Osteocyte (in vitro differentiated cells): ENCODE measurements at regions not wholly inside any gene's neighbourhood (a gene's known extent, or its start where the extent isn't known, plus 50 kb on each side); places are given as distances from the start of the nearest gene placed in this dataset.

Source experiments
- DNase-seq: peaks from one replicate; pipeline ENCODE4 v3.0.0; 2021; ENCODE audit warnings: mixed read lengths; ENCODE audit not compliant: unreplicated experiment; ENCODE audit errors: extremely low spot score
- H3K27ac Mint-ChIP-seq: one replicate; pipeline ENCODE4 v1.8.0; 2021; ENCODE audit warnings: mild to moderate bottlenecking, mixed read lengths; ENCODE audit not compliant: unreplicated experiment
- H3K27me3 Mint-ChIP-seq: one replicate; pipeline ENCODE4 v1.8.0; 2021; ENCODE audit warnings: mixed read lengths; ENCODE audit not compliant: unreplicated experiment
- H3K36me3 Mint-ChIP-seq: one replicate; pipeline ENCODE4 v1.8.0; 2021; ENCODE audit warnings: mixed read lengths; ENCODE audit not compliant: unreplicated experiment
- H3K4me1 Mint-ChIP-seq: one replicate; pipeline ENCODE4 v1.8.0; 2021; ENCODE audit warnings: mixed read lengths; ENCODE audit not compliant: unreplicated experiment
- H3K4me3 Mint-ChIP-seq: one replicate; pipeline ENCODE4 v1.8.0; 2021; ENCODE audit warnings: mild to moderate bottlenecking, moderate library complexity, mixed read lengths; ENCODE audit not compliant: unreplicated experiment
- H3K9me3 Mint-ChIP-seq: one replicate; pipeline ENCODE4 v1.8.0; 2021; ENCODE audit warnings: mixed read lengths; ENCODE audit not compliant: unreplicated experiment
- TF ChIP-seq, protein P1 (sequence below): fragments of 200-600 bp; sonication (generic); IDR thresholded peaks from 2 replicates; pipeline ENCODE4 v1.5.0; 2021; ENCODE audit warnings: antibody characterized with exemption, mild to moderate bottlenecking, moderate library complexity

DNA sequence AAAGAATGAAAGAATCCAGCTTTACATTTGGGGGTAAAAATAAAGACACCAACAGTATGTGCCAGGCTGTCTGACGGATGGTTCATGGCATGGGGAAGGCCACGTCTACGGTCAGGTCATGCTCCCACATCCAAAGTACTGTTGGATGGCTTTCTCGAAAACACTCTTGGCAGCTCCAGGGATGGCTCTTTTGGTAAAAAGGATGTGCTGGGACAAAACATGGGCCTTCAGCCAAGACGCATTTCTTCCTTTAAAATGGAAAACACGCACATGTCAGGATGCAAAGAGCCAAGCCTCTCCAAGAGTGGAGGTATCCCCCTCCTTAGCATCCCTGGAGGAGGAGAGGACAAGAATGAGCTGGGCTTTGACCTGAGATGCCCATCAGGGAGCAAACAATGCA, 376.5 kb upstream of the KLHL29 start:
- Mint-ChIP-seq H3K4me3 (no peak overlapping the region), H3K9me3 (peaks cover 8% of the 10 kb centered on the region), H3K36me3 (no peaks in the 10 kb centered on the region), H3K4me1 (no peaks in the 10 kb centered on the region), H3K27me3 (no peaks in the 10 kb centered on the region), H3K27ac (no peak overlapping the region)
- peak; percentile 19 for DNase-seq
- TF ChIP-seq, protein P1, sequence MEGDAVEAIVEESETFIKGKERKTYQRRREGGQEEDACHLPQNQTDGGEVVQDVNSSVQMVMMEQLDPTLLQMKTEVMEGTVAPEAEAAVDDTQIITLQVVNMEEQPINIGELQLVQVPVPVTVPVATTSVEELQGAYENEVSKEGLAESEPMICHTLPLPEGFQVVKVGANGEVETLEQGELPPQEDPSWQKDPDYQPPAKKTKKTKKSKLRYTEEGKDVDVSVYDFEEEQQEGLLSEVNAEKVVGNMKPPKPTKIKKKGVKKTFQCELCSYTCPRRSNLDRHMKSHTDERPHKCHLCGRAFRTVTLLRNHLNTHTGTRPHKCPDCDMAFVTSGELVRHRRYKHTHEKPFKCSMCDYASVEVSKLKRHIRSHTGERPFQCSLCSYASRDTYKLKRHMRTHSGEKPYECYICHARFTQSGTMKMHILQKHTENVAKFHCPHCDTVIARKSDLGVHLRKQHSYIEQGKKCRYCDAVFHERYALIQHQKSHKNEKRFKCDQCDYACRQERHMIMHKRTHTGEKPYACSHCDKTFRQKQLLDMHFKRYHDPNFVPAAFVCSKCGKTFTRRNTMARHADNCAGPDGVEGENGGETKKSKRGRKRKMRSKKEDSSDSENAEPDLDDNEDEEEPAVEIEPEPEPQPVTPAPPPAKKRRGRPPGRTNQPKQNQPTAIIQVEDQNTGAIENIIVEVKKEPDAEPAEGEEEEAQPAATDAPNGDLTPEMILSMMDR = no peak

DNA sequence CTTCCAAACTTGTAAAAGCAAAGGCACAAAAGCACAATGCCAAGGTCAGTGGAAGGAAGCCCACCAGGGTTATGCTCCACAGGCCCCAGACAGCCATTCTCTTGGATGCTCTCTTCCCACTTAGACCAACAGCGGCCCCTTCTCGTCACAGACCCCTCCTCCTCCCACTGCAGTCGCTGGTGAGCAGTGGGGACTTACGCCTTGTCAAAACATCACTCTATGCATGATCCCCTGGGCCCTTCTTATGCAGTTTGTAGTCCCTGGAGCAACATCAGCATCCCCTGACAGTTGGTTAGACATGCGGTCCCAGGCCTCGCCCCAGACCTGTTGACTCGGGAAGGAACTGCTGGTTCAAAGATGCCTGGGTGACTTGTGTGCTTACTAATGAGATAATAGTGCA, 376.0 kb upstream of the KLHL29 start:
- H3K9me3 Mint-ChIP-seq = peaks cover 8% of the 10 kb centered on the region
- no peaks in the 10 kb centered on the region for H3K27me3 Mint-ChIP-seq
- H3K4me1 Mint-ChIP-seq = no peaks in the 10 kb centered on the region
- TF ChIP-seq, protein P1 = no peak
- H3K27ac Mint-ChIP-seq = no peak overlapping the region
- peak; percentile 69 for DNase-seq
- no peak overlapping the region for H3K4me3 Mint-ChIP-seq
- H3K36me3 Mint-ChIP-seq = no peaks in the 10 kb centered on the region

DNA sequence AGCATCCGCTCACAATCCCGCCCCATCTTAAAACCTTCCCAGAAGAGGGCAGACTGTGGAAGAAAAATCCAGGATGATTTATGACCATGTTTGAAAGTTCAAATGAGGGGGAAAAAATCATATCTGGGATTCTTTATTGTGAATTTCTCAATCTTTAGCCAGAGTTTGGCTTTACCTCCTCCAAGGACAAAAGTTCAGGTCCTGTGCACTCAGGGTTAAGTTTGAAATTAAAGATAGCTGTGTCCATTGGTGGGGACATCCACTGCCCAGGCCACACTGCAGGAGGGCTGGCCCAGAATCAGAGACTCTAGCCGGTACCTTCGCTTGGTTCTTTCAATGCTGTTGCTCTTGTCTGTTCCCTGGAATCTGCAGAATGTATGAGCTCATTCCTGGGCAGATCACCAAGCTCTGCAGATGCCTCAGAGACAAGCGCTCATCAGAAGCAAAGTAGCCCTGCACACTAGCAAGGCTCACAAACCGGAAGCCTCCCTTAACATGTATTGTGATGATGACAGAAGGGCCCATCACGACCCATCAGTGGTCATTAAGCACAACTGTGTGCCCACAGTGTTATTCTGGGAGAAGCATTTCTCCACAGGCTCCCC, 375.3 kb upstream of the KLHL29 start:
- TF ChIP-seq, protein P1 = no peak
- no peak overlapping the region for H3K4me3 Mint-ChIP-seq
- no peaks in the 10 kb centered on the region for H3K27me3 Mint-ChIP-seq
- H3K9me3 Mint-ChIP-seq = peaks cover 8% of the 10 kb centered on the region
- no peaks in the 10 kb centered on the region for H3K36me3 Mint-ChIP-seq
- H3K4me1 Mint-ChIP-seq = no peaks in the 10 kb centered on the region
- no peak overlapping the region for H3K27ac Mint-ChIP-seq
- DNase-seq = peak; percentile 62

DNA sequence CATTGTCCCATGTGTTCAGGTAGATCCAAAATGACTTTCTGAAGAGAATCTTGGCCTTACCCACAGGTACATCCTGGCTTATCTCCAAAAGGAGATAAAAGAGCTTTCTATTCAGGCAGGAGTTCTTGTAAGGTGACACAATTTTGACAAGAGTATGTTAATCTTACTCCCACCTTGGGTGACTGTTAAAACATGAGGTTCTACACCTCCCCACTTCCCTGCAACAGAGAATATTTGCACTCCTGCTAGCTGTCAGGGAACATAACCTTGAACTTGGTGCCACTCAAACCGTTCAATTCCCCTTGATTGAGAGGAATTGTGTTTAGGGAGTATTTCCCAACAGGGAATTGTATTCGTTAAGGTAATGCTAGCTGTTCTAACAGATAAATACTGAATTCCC, 372.5 kb upstream of the KLHL29 start:
- no peak overlapping the region for H3K27ac Mint-ChIP-seq
- no peak overlapping the region for H3K4me3 Mint-ChIP-seq
- peak; percentile 5 for DNase-seq
- no peaks in the 10 kb centered on the region for H3K4me1 Mint-ChIP-seq
- peaks cover under 1% of the 10 kb centered on the region for H3K9me3 Mint-ChIP-seq
- no peaks in the 10 kb centered on the region for H3K36me3 Mint-ChIP-seq
- TF ChIP-seq, protein P1 = no peak
- H3K27me3 Mint-ChIP-seq = no peaks in the 10 kb centered on the region

DNA sequence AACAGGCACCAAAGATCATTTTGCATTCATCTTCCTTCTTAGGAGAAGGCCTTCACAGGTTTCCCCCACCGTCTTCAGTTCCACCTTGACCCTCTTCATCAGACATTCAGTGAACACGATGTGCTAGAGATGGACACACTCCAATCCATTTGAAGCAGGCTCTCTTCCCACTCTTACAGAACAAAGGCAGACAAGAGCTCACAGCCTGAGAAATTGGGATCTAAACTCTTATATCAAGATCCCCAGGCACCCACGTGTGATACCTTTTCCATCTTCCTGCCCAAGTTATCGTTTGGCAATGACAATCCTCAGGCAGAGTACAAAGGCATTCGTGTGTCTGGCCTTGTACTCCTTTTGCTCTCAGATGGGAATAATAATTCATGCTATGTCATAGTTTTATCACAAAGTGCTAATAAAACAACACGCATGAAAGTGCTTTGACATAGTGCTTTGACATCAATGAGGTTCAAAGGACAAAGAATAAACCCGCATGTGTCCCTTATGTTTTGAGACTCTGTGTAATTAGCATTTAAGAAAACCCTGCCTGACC, 369.3 kb upstream of the KLHL29 start:
- no peaks in the 10 kb centered on the region for H3K4me1 Mint-ChIP-seq
- no peaks in the 10 kb centered on the region for H3K9me3 Mint-ChIP-seq
- H3K4me3 Mint-ChIP-seq = no peak overlapping the region
- H3K36me3 Mint-ChIP-seq = no peaks in the 10 kb centered on the region
- H3K27me3 Mint-ChIP-seq = no peaks in the 10 kb centered on the region
- TF ChIP-seq, protein P1 = no peak
- no peak overlapping the region for H3K27ac Mint-ChIP-seq
- peak; percentile 13 for DNase-seq
